ENCODE measurements at regions not wholly inside any gene's neighbourhood (a gene's known extent, or its start where the extent isn't known, plus 50 kb on each side); places are given as distances from the start of the nearest gene placed in this dataset.

GRCh38 chr5:93082981-93083380, 498.0 kb downstream of the NR2F1-AS1 start:
- TF ChIP-seq POLR2A (IDR thresholded peaks at IDR 0.05) (no peak), CTCF (IDR thresholded peaks at IDR 0.05) (no peak)
